ENCODE measurements at regions not wholly inside any gene's neighbourhood (a gene's known extent, or its start where the extent isn't known, plus 50 kb on each side); places are given as distances from the start of the nearest gene placed in this dataset.

DNA sequence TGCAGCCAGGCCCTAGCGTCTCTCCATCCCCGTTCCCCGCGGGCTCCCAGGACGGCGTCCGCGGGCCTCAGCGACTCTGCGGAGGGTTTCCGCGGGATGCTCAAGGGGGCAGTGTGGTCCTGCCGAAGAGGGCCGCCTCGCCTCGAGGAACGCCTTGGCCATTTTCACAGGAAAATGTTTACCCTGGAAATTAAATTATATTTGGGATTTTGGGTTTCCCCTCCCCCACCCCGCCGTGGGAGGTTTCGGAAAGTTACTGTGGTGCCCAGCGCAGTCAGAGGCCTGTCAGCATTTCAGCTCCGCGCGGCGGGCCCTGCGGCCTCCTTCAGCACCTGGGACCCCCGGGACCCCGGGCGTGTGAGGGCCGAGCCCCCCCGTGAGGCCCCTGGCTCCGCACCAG lies 94.5 kb downstream of the PCTP start:
- TF ChIP-seq, protein P1, sequence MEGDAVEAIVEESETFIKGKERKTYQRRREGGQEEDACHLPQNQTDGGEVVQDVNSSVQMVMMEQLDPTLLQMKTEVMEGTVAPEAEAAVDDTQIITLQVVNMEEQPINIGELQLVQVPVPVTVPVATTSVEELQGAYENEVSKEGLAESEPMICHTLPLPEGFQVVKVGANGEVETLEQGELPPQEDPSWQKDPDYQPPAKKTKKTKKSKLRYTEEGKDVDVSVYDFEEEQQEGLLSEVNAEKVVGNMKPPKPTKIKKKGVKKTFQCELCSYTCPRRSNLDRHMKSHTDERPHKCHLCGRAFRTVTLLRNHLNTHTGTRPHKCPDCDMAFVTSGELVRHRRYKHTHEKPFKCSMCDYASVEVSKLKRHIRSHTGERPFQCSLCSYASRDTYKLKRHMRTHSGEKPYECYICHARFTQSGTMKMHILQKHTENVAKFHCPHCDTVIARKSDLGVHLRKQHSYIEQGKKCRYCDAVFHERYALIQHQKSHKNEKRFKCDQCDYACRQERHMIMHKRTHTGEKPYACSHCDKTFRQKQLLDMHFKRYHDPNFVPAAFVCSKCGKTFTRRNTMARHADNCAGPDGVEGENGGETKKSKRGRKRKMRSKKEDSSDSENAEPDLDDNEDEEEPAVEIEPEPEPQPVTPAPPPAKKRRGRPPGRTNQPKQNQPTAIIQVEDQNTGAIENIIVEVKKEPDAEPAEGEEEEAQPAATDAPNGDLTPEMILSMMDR (conservative IDR thresholded peaks at IDR 0.05; ENCODE audit: low read depth) = peak; percentile 26; the same call in 1 of the 2 replicates
- CTCF ChIA-PET = interaction anchor here (0.7 kb wide), 1 partner anchor 44 kb away, joined by 3 read pairs; no protein-coding TSS in a partner anchor
- POLR2A ChIA-PET (ENCODE audit: low non-redundant PET) = interaction anchor here (0.6 kb wide), 1 partner anchor 10 kb away, joined by 3 read pairs; no protein-coding TSS in a partner anchor
- peak; percentile 20 for DNase-seq (ENCODE audit: low spot score)
- H3K27ac ChIP-seq = no peak overlapping the region

DNA sequence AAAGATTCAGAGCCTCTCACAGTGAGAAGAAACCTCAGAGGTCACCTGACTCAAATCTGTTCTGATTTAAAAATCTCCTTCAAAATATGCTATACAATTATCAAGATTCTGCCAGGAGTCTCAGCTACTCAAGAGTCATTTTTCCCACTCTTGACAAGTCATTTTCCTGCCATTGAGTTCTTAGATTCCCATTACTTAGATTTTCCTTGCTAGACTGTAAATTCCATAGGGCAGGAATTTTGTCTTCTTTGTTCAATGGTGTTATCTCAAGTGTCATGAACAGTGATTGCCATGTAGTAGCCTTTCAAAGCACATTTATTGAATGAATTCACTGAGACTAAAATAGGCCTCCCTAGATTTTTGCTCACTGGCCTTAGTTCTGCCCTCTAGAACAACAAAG lies 95.9 kb downstream of the PCTP start:
- CTCF ChIA-PET = no interaction called here
- no peak for DNase-seq (ENCODE audit: low spot score)
- POLR2A ChIA-PET (ENCODE audit: low non-redundant PET) = no interaction called here
- TF ChIP-seq, protein P1 (conservative IDR thresholded peaks at IDR 0.05; ENCODE audit: low read depth) = no peak
- H3K27ac ChIP-seq = no peak overlapping the region

DNA sequence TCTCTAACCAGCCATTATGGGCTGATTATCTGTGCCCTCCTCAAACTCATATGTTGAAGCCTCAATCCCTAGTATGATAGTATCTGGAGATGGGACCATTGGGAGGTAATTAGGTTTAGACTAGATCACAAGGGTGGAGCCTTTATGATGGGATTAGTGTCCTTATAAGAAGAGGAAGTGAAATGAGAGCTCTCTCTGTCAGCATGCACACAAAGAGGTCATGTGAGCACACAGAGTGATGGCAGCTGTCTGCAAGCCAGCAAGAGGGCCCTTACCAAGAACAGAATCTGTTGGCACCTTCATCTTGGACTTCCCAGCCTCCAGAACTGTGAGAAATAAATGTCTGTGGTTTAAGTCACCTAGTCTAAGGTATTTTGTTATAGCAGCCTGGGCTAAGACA lies 101.9 kb downstream of the PCTP start:
- no peak for DNase-seq (ENCODE audit: low spot score)
- ChIA-PET CTCF (interaction anchor here (0.6 kb wide), 1 partner anchor 36 kb away, joined by 3 read pairs; no protein-coding TSS in a partner anchor), POLR2A (ENCODE audit: low non-redundant PET) (no interaction called here)
- no peak overlapping the region for H3K27ac ChIP-seq
- TF ChIP-seq, protein P1 (conservative IDR thresholded peaks at IDR 0.05; ENCODE audit: low read depth) = no peak

DNA sequence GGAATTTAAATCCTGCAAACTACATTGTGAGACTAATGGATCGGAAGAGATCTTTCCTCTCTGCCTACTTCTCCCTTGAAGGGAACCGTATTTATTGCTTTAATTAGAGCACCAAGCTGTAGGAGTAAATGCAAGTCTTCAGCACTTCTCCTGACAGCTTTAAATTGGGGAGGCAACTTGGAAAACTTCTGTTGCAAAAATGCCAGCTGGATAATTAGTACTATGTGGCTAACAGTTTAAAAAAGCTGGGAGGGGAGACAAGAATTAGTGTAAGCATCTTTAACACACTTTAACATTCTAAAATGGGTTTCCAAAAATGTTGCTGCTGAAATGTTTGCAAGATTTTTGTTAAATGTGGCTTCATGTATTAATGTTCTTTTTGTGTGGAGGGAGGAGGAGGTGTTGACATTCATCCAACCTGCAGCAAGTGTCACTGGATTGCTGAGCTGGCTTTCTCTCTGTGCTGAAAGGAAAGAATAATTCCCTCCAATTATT lies 108.5 kb downstream of the PCTP start:
- DNase-seq (ENCODE audit: low spot score) = no peak
- TF ChIP-seq, protein P1 (conservative IDR thresholded peaks at IDR 0.05; ENCODE audit: low read depth) = no peak
- no peak overlapping the region for H3K27ac ChIP-seq
- CTCF ChIA-PET = no interaction called here
- POLR2A ChIA-PET (ENCODE audit: low non-redundant PET) = no interaction called here

DNA sequence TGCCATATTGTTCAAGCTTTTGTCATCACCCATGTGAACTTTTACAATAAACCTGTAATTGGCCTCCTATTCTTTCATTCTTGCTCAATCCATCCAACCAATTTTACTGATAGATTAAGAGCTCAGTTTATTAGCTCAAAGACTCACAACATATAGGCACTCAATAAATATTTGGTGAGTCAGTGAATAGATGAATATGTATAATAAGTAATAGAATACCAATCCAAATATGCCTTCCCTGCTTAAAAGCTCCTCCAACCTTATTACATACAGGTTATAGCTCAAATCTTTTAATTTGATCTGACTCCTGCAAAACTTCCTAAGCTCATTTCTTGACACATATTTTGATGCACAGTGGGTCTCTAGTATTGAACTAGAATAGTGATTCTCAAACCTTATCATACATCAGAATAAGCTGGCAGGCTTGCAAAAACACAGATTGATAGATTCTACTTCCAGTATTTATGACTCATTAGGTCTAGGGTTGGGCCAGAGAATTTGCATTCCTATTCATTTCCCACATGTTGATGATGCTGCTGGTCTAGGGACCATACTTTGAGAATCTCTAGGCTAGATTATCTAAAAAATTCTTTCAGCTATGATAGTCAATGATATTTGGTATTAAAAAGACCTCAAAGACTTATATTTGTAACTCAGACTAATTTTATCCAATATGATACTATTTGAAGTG lies 114.4 kb downstream of the PCTP start:
- no peak for DNase-seq (ENCODE audit: low spot score)
- POLR2A ChIA-PET (ENCODE audit: low non-redundant PET) = no interaction called here
- TF ChIP-seq, protein P1 (conservative IDR thresholded peaks at IDR 0.05; ENCODE audit: low read depth) = no peak
- no peak overlapping the region for H3K27ac ChIP-seq
- CTCF ChIA-PET = no interaction called here

DNA sequence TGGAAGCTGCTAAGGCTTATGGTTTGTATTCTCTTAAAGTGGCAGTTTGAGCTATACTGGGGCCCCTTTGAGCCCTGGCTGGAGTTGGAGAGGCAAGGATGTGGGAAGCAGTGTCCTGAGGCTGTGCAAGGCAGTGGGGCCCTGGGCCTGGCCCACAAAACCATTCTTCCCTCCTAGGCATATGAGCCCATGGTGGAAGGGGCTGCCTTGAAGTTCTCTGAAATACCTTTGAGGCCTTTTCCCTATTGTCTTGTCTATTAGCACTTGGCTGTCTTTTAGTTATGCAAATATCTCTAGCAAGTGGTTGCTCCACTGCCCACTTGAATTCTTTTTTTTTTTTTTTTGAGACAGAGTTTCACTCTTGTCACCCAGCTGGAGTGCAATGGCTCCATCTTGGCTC lies 119.2 kb downstream of the PCTP start:
- H3K27ac ChIP-seq = no peak overlapping the region
- POLR2A ChIA-PET (ENCODE audit: low non-redundant PET) = no interaction called here
- CTCF ChIA-PET = no interaction called here
- no peak for DNase-seq (ENCODE audit: low spot score)
- TF ChIP-seq, protein P1 (conservative IDR thresholded peaks at IDR 0.05; ENCODE audit: low read depth) = no peak
